ENCODE measurements at regions not wholly inside any gene's neighbourhood (a gene's known extent, or its start where the extent isn't known, plus 50 kb on each side); places are given as distances from the start of the nearest gene placed in this dataset.

- TF ChIP-seq CTCF (IDR thresholded peaks at IDR 0.05 in 4 of 5, conservative IDR thresholded peaks at IDR 0.05 in 1 of 5) (no peak), POLR2A (IDR thresholded peaks at IDR 0.05) (no peak)
Observed at GRCh38 chr11:106228996-106229395, 151.5 kb downstream of the AASDHPPT start.
